ENCODE measurements at regions not wholly inside any gene's neighbourhood (a gene's known extent, or its start where the extent isn't known, plus 50 kb on each side); places are given as distances from the start of the nearest gene placed in this dataset.

- no peak for DNase-seq (ENCODE audit: low read depth)
- no peak overlapping the region for H3K4me3 ChIP-seq (ENCODE audit: low read depth, low read length)
- TF ChIP-seq, protein P1, sequence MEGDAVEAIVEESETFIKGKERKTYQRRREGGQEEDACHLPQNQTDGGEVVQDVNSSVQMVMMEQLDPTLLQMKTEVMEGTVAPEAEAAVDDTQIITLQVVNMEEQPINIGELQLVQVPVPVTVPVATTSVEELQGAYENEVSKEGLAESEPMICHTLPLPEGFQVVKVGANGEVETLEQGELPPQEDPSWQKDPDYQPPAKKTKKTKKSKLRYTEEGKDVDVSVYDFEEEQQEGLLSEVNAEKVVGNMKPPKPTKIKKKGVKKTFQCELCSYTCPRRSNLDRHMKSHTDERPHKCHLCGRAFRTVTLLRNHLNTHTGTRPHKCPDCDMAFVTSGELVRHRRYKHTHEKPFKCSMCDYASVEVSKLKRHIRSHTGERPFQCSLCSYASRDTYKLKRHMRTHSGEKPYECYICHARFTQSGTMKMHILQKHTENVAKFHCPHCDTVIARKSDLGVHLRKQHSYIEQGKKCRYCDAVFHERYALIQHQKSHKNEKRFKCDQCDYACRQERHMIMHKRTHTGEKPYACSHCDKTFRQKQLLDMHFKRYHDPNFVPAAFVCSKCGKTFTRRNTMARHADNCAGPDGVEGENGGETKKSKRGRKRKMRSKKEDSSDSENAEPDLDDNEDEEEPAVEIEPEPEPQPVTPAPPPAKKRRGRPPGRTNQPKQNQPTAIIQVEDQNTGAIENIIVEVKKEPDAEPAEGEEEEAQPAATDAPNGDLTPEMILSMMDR (IDR thresholded peaks at IDR 0.05; ENCODE audit: control insufficient read depth, extremely low read depth, insufficient read depth): no peak
Measured at GRCh38 chr18:76227759-76228158, 267.3 kb downstream of the ZNF516 start.

GRCh38 chr18:76223403-76223802, 271.6 kb downstream of the ZNF516 start:
- no peak overlapping the region for H3K4me3 ChIP-seq (ENCODE audit: low read depth, low read length)
- DNase-seq (ENCODE audit: low read depth): no peak
- TF ChIP-seq, protein P1 (IDR thresholded peaks at IDR 0.05; ENCODE audit: control insufficient read depth, extremely low read depth, insufficient read depth): no peak

- no peak for DNase-seq (ENCODE audit: low read depth)
- TF ChIP-seq, protein P1 (IDR thresholded peaks at IDR 0.05; ENCODE audit: control insufficient read depth, extremely low read depth, insufficient read depth): no peak
- no peak overlapping the region for H3K4me3 ChIP-seq (ENCODE audit: low read depth, low read length)
Measured at GRCh38 chr18:76219023-76219422, 276.0 kb downstream of the ZNF516 start.

DNA sequence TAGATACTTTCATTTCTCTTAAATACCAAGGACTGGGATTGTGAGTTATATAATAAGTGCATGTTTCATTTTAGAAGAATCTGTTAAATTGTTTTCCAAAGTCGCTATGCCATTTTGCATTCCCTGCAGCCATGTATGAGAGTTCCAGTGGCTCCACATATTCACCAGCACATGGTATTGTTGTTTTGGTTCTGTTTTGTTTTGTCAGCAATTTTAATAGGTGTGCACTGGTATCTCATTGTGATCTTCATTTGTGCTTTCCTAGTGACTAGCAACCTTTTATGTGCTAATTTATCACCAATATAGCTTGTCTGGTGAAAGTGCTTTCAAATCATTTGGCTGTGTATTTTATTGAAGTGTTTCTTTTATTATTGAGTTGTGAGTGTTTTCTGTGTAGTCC, 278.9 kb downstream of the ZNF516 start:
- TF ChIP-seq, protein P1 (IDR thresholded peaks at IDR 0.05; ENCODE audit: control insufficient read depth, extremely low read depth, insufficient read depth): no peak
- no peak for DNase-seq (ENCODE audit: low read depth)
- H3K4me3 ChIP-seq (ENCODE audit: low read depth, low read length): no peak overlapping the region

DNA sequence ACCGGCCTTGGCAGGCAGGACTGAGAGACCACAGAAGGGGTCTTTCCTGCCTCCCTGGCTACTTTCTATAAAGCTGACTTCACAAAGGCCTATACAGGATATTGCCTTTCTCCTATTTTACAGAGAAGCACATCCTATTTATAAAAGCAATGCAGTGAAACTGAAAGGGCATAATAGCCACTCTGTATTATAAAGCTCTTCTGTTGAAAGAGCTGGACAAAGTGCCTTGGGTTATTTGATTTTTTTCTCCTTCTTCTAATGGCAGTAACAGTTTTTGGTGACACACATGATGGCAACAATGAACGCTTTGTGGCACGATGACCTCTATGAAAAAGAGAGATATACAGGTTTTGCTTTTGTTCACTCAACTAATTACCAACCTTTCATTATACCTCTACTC, 281.1 kb downstream of the ZNF516 start:
- H3K4me3 ChIP-seq (ENCODE audit: low read depth, low read length): no peak overlapping the region
- DNase-seq (ENCODE audit: low read depth): no peak
- TF ChIP-seq, protein P1 (IDR thresholded peaks at IDR 0.05; ENCODE audit: control insufficient read depth, extremely low read depth, insufficient read depth): no peak

- DNase-seq (ENCODE audit: low read depth): no peak
Measured at GRCh38 chr18:76212960-76213359, 282.1 kb downstream of the ZNF516 start.

DNA sequence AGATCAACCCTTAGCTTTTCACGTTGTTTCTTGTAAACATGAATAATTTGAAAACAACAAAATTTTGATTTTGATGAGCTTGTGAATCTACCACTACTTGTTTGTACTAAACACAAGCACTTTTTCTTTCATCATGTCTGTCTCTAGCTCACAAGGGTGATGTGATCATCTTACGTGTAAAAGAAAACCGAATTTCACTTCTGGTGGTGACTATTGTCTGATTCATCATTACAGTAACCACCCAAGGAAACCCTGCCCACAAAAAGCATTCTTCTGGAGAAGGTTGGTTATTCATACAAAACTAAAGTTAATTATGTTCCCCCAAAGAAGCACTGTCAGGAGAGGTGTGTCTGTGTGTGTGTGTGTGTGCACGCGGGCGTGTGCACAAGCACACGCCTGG, 285.4 kb downstream of the ZNF516 start:
- no peak overlapping the region for H3K4me3 ChIP-seq (ENCODE audit: low read depth, low read length)
- TF ChIP-seq, protein P1 (IDR thresholded peaks at IDR 0.05; ENCODE audit: control insufficient read depth, extremely low read depth, insufficient read depth): no peak
- no peak for DNase-seq (ENCODE audit: low read depth)

More at GRCh38 chr18:76212960-76213359, 282.1 kb downstream of the ZNF516 start:
- TF ChIP-seq, protein P1 (IDR thresholded peaks at IDR 0.05; ENCODE audit: control insufficient read depth, extremely low read depth, insufficient read depth): no peak
- H3K4me3 ChIP-seq (ENCODE audit: low read depth, low read length): no peak overlapping the region
